ENCODE measurements at regions not wholly inside any gene's neighbourhood (a gene's known extent, or its start where the extent isn't known, plus 50 kb on each side); places are given as distances from the start of the nearest gene placed in this dataset.
A peak's percentile ranks its signal among the peaks of the same experiment; 100 is the strongest.

DNA sequence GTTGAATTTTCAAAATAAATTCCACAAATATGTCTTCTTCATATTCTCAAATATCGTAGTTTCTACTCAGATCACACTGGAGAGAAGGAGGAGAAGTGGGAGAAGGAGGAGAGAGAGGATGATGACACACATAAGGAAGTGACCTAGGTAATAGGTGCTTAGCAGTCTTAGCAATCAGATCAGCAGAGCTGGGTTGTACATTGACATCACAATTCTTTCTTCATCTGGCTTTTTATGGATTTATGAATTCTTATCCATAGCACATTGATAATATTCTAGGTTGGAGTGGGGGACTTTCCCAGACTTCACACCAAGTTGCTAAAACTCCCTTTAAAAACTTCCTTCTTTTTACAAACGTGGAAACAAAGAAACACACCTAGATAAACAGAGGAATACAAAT, 86.9 kb downstream of the FGF9 start:
- ATAC-seq (ENCODE audit: poor library complexity) = no peak
- intact Hi-C loops (cut with DNase I) = no loop called here
- DNase-seq = no peak

DNA sequence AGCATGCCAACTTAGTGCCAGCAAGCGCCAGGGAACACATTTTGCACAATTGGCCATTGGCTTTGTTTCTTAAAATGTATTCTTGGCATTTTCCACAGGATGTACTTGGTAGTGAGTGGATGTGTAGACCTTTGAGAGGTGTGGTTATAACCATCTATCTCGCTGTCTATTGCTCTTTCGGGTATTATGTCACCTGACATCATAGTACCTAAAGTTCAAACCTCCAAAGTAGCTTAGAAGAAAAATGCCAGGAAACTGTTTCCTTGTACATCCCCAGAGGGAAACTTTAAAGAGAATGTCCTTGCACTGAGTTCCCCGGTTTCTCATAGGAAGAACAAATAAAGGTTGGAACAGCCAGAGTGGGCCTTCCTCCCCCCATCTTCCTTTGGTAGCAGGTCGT, 87.6 kb downstream of the FGF9 start:
- no peak for DNase-seq
- intact Hi-C loops (cut with DNase I) = no loop called here
- ATAC-seq (ENCODE audit: poor library complexity) = no peak

DNA sequence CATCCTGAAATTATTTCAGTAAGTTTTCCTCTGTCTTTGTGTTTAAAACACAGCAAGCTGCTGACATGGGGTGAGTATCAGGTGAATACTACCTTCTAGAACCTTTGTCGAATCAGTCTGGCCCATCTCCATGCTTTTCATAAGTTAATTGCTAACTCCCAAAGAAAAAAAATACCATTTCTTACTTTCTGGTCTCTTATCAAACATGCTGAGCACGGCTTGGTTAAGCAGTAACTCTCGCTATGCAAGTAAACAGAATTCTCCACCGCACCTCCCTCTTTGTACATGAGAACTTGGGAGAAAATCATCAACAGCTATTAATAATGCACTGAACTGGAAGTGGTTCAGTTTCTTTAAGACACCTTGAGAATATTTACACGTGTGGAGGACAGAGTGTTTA, 88.6 kb downstream of the FGF9 start:
- no peak for DNase-seq
- intact Hi-C loops (cut with DNase I) = no loop called here
- no peak for ATAC-seq (ENCODE audit: poor library complexity)

DNA sequence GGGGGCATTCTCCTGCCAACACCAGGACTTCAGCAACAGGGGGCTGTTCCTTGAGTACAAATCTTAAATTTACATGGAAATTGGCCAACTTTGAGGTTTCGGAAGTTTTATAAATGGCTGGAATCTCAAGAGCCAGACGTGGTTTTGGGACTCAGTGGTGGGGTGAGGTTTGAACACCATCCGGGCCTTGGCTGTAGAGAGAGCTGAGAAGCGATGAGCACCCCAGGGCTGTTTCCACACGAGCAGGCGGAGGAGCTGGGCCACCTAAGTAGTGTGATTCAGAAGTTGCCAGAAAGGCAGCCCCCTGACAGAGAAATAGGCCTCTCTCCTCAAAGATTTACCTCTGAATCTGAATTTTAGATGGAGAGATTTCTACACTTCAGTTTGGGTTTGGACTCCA, 89.0 kb downstream of the FGF9 start:
- ATAC-seq (ENCODE audit: poor library complexity) (no peak), DNase-seq (no peak)
- intact Hi-C loops (cut with DNase I) = no loop called here

DNA sequence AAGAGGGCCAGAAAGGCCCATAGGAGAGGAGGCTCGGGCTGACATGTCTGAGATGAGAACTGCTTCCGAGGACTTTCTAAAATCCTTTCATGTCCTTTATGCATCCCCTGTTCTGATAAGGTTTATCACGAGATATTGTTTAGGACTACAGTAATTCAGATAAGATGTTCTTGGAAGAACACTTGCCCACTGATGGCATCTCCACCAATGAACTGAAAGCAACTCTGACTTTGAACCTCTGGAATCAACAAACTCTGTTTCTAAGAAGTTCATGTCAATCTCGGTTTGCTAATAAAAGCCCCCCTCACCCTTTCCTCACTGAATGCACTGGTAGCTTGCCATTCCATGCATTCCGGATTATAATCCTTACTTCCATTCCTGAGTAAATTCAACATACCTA, 90.9 kb downstream of the FGF9 start:
- intact Hi-C loops (cut with DNase I) = no loop called here
- no peak for ATAC-seq (ENCODE audit: poor library complexity)
- no peak for DNase-seq

DNA sequence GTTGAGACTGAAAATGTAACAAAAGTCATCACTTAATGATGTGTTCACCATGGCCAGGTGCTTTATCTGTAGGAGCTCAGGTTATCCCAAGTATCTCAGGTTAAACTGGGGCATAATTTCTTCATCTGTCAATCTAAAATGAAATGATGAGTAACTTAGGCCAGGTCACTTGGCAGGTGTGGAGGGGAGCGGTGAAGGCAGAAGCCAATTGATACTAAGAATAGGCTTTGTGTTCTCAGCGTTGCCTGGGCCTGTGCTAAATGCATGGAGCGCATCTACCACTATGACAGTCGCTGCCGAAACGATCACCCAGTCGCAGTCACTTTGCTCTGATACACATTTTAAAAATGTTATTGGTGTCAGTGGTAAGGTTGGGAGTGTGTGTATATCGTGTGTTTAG, 91.6 kb downstream of the FGF9 start:
- no peak for ATAC-seq (ENCODE audit: poor library complexity)
- no peak for DNase-seq
- intact Hi-C loops (cut with DNase I) = no loop called here

DNA sequence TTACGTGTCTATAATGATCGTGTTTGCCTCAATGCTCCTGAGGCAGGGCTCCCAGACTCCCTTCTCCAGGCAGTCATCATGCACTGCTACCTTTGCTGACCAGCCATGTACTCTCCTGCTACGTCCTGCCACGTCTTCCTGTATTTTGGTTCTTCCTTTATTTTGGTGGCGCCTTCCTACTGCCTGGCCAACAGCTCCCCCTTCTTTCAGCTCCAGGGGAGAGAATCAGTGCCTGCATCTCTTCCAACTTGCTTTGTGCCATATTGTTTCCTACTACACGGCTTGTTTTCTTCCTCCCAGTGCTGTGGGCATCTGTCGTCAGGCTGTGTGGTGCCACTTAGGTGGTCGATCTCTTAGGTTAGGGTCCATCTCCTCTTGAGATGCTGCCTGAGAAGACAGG, 96.2 kb downstream of the FGF9 start:
- DNase-seq = no peak
- ATAC-seq (ENCODE audit: poor library complexity) = no peak
- intact Hi-C loops (cut with DNase I) = no loop called here

DNA sequence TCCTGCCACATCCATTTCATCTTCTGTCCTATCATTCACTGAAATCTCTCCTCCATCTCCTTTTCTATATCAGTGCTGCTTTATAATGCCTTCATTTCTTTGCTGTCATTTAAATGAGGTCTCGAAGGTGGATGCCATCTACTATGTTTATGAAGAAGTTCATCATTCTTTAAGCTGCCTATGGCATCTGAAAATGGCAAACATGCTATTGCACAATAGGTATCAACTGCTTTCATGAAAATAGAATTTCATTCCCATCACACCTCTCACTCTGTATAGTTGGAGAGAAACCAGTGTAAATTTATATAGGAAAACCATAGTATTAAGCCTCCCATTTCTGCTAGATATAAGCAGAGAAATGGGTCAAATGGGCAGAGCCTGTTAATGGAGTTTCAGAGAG, 100.2 kb downstream of the FGF9 start:
- ATAC-seq (ENCODE audit: poor library complexity) = no peak
- intact Hi-C loops (cut with DNase I) = no loop called here
- no peak for DNase-seq

DNA sequence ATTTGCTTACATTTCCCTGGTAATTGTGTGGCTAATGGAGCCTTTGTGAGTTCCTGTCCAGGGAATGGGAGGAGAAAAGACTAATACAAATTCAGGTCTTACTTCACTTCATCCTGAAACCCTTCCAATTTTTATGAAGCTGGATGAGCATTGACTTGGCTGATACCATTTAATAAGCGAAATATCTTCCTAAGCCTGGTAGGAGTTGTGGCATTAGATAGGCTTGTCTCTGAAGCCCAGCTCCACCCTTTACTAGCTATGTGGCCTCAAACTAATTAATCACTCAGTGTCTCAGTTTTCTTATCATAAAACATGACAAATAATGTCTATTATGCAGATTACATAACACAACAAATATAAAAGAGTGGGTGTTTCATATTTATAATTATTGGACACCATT, 106.3 kb downstream of the FGF9 start:
- DNase-seq (no peak), ATAC-seq (ENCODE audit: poor library complexity) (peak; percentile 18)
- intact Hi-C loops (cut with DNase I) = no loop called here

DNA sequence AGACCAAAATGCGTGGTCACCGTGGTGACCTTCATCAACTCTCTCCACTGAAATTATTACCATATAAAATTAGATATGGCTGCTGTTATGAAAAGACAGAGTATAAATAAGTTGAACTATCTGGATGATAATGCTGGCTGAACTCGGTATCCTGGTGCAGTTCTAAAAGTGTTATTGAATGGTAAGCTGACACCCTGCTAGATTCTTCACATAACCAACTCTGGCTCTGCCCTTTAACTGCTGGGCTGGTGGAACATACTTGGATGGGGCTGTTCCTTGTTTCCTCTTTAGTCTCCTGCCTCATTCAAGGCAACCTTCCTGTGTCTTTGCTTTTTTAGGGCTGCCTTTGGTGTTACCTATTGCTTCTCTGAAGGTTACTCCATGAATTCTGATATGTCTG, 106.9 kb downstream of the FGF9 start:
- DNase-seq = no peak
- intact Hi-C loops (cut with DNase I) = no loop called here
- peak; percentile 92 for ATAC-seq (ENCODE audit: poor library complexity)

DNA sequence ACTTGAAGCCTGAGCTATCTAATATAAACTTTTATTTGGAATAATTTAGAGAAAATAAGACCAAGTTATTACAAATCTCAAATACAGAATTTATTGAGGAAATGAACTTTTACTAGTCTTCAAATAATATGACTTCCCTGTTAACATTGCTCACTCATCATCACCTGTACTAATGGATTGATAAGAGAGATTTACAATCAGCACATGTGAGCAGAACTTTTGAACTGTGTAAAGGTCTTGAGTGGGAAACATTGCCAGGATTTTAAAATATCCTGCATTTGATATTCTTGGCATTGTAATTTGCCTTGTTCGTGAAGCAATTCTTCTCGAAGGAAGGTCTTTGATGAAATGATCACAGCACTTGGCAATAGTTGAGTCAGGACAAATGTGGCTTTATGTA, 111.9 kb downstream of the FGF9 start:
- DNase-seq = no peak
- no peak for ATAC-seq (ENCODE audit: poor library complexity)
- intact Hi-C loops (cut with DNase I) = no loop called here

DNA sequence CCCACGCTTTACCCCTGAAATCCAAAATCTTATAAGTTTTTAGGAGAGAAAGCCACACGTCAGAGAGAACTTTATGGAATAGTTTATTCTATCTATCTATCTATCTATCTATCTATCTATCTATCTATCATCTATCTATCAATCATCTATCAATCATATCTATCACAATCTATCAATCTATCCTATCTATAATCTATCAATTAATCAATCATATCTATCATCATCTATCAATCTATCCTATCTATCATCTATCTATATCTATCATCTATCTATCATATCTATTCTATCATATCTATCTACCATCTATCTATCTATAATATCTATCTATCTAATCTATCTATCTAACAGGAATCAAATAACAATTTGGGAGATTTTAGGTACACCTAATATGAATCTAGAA, 115.1 kb downstream of the FGF9 start:
- no peak for ATAC-seq (ENCODE audit: poor library complexity)
- DNase-seq = no peak
- intact Hi-C loops (cut with DNase I) = no loop called here

DNA sequence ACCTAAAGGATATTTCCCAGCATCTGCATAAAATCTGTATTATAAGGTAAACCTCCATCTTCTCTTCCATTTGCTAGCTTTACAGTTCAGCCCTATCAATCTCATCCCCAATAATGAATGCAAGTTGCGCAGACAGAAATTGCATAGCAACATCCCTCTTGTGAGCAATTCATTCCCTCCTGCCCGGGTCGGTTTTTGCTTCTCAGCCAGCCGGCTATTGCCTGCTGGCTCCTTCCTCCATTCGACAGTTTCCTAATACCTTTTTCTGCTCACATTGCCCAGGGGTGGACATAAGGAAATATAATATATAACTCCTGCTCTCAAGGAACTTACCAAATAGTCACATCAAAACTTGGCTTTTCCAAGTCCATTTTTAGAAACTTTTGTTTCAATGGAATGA, 125.2 kb downstream of the FGF9 start:
- DNase-seq = no peak
- intact Hi-C loops (cut with DNase I) = no loop called here
- no peak for ATAC-seq (ENCODE audit: poor library complexity)

DNA sequence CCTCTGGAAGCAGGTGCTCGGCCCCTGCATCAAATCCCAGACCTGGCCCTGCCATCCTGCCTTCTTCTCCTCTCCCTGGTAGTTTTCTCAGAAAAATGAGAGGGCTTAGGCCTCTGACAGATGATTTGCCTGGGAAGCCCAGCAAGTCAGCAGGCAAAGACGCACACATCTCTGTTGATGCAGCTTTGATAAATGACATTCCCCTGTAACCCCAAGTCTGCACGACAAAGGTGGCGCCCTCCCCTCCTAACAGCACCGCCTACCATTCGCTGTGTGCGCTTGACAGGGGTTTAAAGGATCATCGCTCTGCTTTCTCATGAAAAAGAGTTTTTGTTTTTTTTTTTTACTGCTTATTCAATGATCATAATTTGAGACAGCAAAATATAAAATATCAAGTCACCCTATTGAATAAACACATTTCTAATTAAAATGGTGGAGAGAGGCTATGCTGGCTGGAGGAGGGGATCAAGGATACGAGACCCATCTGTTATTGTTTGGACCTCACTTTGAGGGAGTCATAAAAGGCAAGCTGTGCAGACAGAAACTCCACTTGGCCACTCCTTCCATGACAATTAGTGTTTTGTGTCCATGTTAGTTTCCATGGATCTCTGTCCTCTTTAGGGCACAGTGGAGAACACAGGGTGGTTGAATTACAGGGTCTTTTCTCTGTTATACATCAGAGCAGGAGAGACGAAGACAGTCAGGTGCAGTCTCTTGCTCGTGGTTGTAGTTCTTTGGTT, 126.1 kb downstream of the FGF9 start:
- intact Hi-C loops (cut with DNase I) = no loop called here

DNA sequence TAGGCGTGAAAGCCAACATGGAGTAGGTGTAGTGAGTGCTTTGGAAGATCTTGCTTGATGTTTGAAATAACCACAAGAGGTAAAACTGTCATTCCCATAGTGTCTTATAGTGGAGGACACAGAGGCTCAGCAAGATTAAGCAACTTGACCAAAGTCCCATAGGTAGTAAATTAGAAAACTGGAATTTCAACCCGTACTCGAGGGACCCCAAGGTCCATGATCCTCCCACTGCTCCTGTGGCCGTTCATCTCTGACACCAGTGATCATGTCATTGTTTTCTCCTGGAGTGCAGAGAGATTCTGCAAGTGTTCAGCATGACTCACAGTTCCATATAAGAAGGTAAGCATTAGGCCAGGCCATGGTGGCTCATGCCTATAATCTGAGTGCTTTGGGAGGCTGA, 126.9 kb downstream of the FGF9 start:
- ATAC-seq (ENCODE audit: poor library complexity) (no peak), DNase-seq (no peak)
- intact Hi-C loops (cut with DNase I) = no loop called here

More for the DNA sequence above, 126.1 kb downstream of the FGF9 start:
- ATAC-seq (ENCODE audit: poor library complexity) (no peak), DNase-seq (no peak)

DNA sequence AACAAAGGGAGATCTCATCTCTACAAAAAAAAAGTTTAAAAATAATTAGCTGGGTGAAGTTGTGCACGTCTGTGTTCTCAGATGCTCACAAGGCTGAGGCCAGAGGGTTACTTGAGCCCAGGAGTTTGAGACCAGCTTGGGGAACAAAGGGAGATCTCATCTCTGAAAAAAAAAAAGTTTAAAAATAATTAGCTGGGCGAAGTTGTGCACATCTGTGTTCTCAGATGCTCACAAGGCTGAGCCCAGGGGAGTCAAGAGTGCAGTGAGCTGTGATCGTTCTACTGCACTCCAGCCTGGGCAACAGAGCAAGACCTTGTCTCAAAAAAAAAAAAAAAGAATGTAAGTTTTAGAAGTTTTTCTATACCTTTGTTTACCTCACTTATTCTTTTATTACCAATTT, 127.3 kb downstream of the FGF9 start:
- DNase-seq = no peak
- intact Hi-C loops (cut with DNase I) = no loop called here
- ATAC-seq (ENCODE audit: poor library complexity) = no peak

DNA sequence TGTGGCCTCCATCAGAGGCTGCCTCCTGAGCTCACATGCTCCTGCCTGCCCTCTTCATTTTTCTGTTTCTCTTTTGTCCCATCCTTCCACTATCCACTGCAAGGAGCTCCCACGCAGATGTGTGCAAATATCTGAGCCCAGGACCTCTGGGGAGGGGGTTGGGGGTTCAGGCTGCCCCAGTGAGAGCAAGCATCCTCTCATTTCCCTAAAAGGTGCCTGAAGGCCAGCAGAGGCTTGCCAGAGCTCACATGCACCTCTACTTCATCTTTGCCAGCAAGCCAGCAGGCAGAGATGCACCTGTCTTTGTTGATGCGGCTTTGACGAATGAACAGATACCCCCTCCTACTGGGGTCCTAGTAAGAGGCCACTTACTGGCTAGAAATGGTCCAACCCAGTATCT, 128.8 kb downstream of the FGF9 start:
- no peak for ATAC-seq (ENCODE audit: poor library complexity)
- intact Hi-C loops (cut with DNase I) = no loop called here

DNA sequence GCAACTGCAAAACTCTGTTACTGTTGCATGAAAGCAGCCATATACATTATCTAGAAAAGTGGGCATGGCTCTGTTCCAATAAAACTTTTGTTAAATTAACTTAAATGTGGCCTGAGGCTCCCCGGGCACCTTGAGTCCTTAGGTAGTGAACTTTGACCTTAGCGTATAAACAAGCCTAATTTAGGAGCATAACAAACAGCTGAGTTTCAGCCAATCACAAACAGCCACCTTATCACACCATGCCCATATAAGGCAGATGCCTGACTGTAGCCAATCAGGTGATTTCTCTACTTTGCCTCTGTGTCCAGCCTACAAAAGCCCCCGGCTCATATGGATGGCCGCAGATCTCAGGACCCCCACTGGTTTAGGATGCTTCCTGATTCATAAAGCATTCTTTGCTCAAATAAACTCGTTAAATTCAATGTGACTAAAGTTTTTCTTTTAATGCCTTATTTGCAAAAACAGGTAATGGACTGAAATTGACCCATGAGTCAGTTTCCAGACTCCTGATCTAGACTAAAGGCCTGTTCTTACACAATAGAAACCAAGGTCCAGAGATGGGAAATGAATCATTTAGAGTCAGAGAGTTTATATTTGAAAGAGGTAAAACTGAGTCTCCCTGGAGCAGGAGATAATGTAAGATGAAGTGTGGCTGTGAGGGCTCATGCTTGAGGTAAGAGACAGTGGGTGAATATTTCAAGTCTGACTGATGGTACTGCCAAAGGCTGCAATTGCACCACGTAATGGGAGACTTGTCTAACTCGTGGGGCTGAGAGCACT, 130.2 kb downstream of the FGF9 start:
- DNase-seq (no peak), ATAC-seq (ENCODE audit: poor library complexity) (no peak)
- intact Hi-C loops (cut with DNase I) = no loop called here

More for the DNA sequence above, 128.8 kb downstream of the FGF9 start:
- DNase-seq = no peak

DNA sequence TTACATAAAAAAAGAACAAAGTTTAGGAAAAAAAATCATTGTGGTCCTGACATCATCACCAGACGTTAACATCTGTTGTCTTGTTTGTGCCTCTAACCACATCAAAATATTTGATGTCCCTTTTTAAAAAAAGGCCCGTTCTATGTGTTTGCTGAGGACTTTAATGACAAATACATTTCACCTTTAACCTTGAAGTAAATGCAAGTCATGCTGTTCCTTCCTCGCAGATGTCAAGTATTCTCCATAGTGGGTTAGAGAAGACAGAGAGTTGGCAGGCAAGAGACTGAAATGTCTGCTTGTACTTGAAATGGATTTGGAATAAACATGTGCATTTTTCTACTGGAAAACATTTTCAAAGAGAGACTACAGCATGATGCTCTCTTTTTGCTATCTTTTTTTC, 134.9 kb downstream of the FGF9 start:
- no peak for ATAC-seq (ENCODE audit: poor library complexity)
- DNase-seq = no peak
- intact Hi-C loops (cut with DNase I) = no loop called here

DNA sequence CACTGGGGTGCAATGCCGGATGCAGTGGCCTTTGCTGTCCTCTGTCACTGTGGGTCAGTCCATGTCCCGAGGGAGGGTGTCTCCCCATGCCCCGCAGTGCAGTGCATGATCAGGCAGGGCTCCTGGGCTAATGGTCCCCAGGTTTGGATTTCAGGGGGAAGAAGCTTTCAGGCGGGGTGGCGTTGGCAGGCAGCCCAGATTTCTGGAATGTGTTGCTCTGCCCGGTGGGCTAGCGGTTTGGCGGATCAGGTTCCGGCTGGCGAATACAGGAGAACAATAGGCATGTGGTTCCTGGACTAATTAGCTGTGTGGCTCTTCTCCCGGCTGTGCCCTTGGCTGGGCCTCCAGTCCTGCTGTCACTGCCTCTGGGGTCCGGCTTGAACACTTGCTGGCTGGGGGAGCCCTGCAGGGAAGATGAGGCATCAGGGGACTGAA, 141.3 kb downstream of the FGF9 start:
- DNase-seq (no peak), ATAC-seq (ENCODE audit: poor library complexity) (no peak)
- intact Hi-C loops (cut with DNase I) = no loop called here

DNA sequence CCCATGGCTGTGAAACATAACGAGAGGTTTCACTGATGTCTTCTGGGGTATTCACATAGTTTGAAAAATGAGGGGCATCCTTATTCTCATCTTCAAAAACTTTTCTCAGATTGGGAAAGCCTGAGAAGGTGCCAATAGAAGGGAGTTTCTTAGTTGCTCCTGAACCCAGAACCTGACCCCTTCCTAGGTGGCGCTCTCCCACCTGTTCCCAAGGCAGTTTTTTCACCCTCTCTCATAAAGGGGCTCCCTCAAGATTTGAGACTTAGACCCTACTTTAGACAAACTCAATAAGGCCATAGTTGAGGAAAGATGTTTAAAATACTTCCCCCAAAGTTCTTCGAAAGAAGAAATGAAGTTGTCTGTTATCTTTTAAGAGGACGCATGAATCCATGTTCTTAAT, 142.2 kb downstream of the FGF9 start:
- intact Hi-C loops (cut with DNase I) = no loop called here
- no peak for ATAC-seq (ENCODE audit: poor library complexity)
- no peak for DNase-seq
